Spleen (tissue), 7 donors: ENCODE measurements at regions not wholly inside any gene's neighbourhood (a gene's known extent, or its start where the extent isn't known, plus 50 kb on each side); places are given as distances from the start of the nearest gene placed in this dataset.

Experiments
- POLR2A ChIP-seq, 3 donors: fragments of 450-650 bp; IDR thresholded peaks; one replicate each; pipeline ENCODE4 v1.5.1; 2017; ENCODE audit warnings: antibody characterized with exemption in 3 of 3, mild to moderate bottlenecking in 1 of 3
- POLR2AphosphoS5 ChIP-seq, 3 donors: sonication (generic); formaldehyde crosslinking; IDR thresholded peaks; one replicate each; pipeline ENCODE4 v1.5.1; 2017; ENCODE audit warnings: antibody characterized with exemption in 3 of 3
- TF ChIP-seq, protein P1 (sequence below), 11 experiments: fragments of 200-600 bp in 7 of 11; fragments of 450-650 bp in 4 of 11; sonication (generic) in 4 of 11; IDR thresholded peaks in 8 of 11; conservative IDR thresholded peaks in 3 of 11; 1 replicate in 7 of 11; 2 replicates in 4 of 11; pipeline versions ENCODE4 v1.4.0 to v1.8.0; 2016 to 2021; ENCODE audit warnings: antibody characterized with exemption in 11 of 11, inconsistent platforms in 4 of 11, mild to moderate bottlenecking in 1 of 11
- donor health status: DM: no; HTN: no; CAD: no; lungs with moderate emphysema.
- donor health status: DM: no; HTN: no; CAD: no.
- donor health status: DM: no; HTN: no; CAD: no.

DNA sequence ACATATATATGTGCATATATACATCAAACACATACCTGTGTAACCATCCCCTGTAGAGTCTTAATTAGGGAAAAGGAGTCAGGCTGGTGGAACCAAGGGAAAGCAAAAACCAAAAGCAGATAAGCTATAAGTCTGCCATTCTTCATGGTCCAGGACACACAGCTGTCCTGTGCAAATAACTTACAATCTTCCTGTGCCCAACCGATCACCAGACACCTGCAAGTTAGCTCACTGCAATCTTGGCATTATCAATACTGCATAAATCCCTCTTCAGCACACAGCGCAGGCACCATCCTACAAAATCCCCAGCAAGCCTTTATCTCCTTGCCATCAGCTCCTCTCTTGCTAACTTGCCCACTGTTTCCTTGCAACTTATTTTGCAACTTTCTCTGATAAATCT is 60.8 kb upstream of the DYNAP start:
- TF ChIP-seq POLR2A (IDR thresholded peaks at IDR 0.05) = no peak
- TF ChIP-seq, protein P1, sequence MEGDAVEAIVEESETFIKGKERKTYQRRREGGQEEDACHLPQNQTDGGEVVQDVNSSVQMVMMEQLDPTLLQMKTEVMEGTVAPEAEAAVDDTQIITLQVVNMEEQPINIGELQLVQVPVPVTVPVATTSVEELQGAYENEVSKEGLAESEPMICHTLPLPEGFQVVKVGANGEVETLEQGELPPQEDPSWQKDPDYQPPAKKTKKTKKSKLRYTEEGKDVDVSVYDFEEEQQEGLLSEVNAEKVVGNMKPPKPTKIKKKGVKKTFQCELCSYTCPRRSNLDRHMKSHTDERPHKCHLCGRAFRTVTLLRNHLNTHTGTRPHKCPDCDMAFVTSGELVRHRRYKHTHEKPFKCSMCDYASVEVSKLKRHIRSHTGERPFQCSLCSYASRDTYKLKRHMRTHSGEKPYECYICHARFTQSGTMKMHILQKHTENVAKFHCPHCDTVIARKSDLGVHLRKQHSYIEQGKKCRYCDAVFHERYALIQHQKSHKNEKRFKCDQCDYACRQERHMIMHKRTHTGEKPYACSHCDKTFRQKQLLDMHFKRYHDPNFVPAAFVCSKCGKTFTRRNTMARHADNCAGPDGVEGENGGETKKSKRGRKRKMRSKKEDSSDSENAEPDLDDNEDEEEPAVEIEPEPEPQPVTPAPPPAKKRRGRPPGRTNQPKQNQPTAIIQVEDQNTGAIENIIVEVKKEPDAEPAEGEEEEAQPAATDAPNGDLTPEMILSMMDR (IDR thresholded peaks at IDR 0.05 in 8 of 11, conservative IDR thresholded peaks at IDR 0.05 in 3 of 11) = no peak
- TF ChIP-seq POLR2AphosphoS5 (IDR thresholded peaks at IDR 0.05) = no peak
